Hematopoietic multipotent progenitor cell treated with erythropoietin and hydrocortisone succinate and interleukin-3 and kit ligand, for 17 days (in vitro differentiated cells): ENCODE measurements at regions not wholly inside any gene's neighbourhood (a gene's known extent, or its start where the extent isn't known, plus 50 kb on each side); places are given as distances from the start of the nearest gene placed in this dataset.

ENCODE experiments used
- DNase-seq: peaks from one replicate; pipeline ENCODE4 v3.0.0-alpha.2; 2015; ENCODE audit warnings: low spot score

DNA sequence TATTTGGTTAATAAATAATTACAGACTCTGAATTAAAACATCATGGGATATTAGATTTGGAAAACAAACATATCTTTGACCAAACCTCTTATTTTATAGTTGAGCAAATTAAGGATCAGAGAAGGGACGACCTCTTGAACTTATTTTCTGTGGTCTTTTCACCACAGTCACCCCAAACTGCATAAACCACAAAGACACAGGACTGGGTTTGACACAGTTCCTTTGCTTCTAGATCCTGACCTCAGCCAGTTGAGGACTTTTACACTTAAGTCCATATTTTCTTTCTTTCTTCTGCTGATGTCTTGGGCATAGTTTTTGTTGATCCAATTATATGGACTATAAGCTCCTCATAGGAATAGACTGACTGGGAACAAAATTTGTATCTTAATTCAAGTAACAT, 234.0 kb upstream of the SLC14A2 start:
- DNase-seq = no peak

DNA sequence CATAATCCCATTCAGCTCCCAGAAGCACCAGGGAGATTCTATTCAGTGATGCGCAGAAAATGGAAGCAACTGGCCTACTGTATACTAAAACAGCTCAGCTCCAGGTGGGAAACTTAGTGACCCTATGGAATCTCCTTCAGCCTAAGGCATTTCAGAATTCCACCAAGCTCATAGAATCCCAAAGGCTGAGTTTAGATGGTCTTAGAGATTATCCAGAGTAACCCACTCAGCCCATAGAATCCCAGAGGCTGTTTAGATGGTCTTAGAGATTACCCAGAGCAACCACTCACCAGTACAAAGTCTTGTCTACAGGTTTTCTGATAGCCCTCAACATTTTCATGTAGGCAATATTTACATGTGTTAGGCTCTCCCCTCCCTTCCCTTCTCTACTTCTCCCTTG, 232.0 kb upstream of the SLC14A2 start:
- no peak for DNase-seq

DNA sequence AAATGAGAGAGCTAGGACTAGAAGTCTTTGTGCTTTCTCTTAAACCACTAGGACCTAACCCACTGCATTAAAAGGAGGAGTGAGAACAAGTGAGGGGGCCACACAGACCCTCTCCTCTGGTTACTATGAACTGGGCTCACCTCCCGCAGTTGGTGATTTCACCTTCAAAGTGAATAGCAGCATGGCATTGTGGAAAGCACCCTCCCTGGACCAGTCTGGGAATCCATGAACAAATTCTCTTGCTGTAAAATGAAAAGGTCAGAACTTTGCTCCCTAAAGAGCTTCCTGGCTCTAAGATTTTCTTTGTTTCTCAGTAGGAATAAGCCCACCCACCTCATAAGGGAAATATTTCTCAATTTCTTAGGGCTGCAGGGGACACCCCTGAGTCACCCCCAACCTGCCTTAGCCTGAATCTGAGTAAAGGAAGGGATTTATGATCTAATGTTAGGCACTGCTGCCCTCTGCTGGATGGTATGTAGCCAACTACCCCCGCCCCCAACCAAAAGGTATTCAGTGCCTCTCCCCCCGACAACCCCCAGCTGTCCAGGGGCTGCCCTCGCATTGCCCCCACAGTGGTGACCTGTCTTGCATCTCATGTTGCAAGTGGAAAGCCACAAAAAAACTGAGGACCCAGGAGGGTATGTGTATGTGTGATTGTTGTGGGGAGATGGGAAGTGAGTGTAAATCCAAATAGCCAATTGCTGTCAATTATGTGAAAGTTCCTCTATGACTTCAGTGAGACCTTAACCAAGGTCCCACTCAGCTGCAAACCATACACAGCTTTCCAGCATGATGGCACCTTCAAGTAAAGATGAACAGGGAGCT, 230.9 kb upstream of the SLC14A2 start:
- no peak for DNase-seq

DNA sequence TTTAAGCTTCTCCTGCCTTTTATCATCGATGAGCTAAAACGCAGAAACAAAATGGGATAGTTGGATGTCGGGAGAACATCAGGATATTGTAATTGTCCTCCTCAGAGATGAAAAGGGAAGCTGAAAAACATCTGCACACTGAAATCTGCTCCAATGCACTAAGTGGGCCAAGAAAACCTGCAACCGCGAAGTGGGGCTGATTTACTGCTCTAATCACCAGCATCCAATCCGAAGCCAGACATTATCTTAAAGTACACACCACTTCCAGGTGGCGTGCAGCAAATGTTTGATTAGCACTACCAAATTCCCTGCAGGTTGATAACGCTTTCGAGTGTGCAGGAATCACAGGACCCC, 230.3 kb upstream of the SLC14A2 start:
- no peak for DNase-seq

DNA sequence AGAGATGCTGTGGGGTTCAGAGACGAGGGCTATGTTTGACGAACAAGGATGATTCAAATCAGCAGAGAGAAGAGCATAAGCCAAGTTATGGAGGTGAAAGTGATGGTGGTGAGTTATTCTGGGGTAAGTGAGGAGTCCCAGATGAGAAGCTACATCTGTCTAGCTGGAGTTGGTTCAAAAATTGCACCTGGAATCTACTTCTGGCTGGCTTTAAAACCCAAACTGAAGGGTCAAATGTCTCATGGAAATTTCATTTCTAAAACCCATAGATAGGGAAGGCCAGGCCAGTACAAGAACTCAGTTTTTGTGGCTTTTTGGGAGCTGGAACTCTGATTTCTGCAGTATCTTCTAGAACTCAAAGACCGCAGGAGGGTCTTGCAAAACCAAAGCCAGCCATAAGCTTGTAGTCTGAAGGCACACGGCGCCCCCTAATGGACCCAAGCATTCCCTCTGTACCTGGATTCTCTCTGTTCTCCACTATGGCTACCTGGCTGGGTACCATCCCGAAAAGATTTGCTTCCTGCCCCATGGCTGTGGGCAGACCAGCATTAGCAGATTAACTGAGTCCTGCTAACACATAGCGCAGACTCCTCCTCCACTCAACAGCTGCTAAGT, 229.1 kb upstream of the SLC14A2 start:
- no peak for DNase-seq

DNA sequence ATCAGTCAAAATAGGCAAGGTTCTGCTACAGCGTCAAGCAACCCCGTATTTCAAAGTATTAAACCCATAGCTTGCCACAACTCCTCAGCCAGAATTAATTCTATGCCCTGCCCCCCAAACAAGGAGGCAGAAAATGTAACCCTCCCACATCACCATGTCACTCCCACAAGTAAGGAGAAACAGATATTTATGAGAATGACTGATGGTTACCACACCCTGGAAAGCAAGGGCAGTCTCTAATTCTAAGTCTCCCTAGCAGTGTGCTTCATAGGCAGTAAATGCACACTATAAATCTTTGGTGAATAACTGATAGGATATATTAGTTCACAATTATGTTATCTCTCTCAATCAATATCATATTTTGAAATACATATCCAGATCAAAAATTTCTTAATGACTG, 228.0 kb upstream of the SLC14A2 start:
- DNase-seq = no peak

DNA sequence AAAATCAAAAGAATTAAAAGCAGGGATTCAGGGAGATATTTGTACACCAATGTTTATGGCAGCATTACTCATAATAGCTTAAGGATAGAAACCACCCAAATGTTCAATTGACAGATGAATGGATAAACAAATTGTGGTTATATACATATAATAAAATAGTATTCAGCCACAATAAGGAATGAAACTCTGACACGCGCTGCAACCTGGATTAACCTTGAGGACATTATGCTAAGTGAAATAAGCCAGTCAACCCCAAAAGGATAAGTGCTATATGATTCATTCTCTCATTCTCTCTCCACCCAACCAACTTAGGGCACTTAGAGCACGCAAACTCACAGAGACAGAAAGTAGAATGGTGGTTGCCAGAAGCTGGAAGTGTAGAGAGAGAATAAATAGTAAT, 216.8 kb upstream of the SLC14A2 start:
- no peak for DNase-seq

DNA sequence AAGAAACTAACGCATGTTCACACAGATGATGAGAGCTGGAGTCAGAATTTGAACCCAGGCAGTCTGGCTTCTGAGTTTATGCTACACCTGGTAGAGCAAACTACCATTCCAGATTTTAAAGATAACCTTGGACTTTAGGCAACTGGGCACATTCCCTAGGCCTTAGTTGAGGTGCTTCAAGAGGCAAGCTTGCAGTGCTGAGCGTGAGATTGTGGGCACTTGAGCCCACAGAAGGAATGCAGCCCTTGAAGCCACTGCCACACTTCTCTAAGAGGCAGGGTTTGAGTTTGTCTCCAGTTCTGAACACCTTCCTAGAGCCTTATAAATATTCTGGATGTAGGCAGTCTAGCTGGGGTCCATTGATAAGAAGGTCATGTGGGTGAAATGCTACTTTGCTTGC, 216.1 kb upstream of the SLC14A2 start:
- no peak for DNase-seq

DNA sequence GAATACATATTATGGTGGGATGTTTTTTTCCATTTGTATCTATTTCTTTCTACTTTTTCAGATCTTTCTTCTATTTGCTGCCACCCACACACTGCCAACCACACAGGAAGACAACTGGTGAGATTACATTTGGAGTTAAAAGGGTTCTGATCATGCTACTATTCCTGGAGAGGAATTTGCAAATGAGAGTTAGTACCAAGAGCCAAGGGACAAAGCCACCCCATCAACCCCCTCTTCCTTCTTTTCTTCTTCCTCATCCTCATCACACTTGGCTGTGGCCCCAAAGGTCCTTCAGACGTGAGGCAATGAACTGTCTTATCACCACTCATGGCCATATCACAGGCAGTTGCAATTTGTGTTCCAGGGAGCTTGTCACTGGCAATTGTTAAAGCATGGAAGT, 215.6 kb upstream of the SLC14A2 start:
- no peak for DNase-seq

DNA sequence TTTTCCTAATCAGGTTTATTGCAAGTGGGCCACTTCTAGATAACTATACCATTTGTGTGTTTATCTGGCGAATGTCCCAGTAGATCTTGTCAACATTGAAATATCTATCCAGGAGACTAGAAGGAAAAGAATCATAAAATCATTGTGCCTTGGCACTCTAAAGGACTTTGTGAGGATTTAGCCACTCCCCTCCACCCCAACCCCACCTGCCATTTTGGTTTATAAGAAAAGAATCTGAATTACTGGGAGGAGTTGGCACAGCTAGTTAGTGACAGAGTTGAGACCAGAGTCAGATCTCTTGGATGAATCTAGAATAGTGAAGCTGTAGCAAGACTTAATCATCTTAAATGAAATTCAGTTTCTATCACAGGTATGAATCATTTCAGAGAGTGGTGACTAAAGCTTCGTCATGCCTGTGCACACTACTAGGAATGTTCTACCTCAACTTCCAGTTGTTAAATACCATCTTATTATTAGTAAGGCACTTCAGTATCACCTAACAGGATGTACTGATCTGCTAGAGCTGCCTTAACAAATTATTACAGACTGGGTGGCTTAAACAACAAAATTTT, 212.7 kb upstream of the SLC14A2 start:
- DNase-seq = no peak

DNA sequence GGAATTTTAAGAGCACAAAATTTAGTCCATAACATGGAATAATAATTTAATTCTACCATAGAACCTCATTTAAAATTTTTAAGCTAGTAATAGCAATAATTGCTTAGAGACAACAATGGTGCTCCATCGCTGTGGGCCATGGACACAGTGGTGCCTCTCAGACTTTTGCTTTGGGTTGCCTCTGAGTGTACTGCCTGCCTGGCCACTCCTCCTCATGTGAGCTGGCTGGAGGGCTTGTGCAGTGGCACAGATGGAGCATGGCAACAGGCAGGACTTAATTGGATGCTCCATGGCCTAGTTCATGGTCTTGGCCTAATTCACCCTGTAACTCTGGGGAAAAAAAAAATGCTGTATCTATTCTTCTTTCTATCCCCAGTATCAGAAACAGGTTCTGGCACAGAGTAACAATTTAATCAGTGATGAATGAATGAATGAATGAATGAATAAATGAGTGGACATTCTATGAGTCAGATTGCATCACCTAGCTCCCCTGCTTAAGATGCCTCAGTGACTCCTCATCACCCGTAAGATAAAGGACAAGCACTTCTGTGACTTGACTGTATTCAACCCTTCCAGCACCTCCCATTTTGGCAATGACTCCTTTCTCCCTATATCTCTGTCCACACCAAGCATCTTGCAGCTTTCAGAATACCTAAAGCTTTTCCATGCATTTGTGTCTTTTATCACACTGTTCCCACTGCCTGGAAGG, 211.8 kb upstream of the SLC14A2 start:
- no peak for DNase-seq

DNA sequence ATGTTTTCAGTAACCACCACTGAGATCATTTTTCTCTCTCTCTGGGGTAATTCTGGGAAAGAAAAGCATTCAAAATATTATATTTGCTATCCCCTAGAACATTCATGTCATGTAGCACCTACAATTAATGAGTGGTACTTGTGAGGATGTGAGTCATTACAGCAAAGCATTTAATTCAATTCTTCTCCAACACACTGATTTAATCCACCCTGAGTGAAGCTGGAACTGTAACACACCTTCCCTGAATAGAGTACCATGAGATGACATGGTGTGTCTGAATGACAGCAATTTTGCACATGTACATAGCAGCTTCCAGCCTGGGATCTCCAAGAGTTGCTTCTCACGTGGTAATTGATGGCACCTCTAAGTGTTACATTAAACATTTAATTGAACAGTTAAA, 207.1 kb upstream of the SLC14A2 start:
- DNase-seq = no peak

DNA sequence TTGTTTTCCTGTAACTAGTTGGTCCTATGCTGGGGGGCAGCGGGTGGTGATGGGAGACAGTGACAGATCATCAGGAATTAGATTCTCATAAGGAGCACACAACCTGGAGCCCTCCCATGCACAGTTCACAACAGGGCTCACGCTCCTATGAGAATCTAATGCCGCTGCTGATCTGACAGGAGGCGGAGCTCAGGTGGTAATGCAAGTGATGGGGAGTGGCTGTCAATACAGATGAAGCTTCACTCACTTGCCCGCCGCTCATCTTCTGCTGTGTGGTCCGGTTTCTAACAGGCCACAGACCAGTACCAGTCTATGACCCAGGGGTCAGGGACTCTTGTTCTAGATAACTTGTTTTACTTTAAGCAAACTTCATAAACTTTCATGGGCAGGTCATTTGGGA, 205.3 kb upstream of the SLC14A2 start:
- no peak for DNase-seq

DNA sequence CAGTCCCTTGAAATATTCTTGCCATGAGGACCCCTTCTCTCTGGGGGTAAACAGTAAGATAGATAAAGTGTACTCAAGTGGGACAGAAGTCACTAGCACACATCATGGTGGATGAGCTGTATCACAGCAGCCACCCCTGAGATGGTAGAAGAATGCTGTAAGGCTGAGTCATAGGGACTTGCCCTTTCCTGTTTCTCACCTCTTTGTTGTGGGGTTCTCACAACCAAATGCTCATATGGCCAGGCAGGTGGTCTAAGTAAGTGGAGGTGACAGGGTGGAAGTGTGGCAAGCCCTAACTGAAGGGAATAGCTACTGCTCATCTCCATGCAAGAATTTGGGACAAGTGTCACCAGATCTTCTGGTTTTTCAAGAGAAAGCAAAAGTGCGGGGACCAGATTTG, 202.7 kb upstream of the SLC14A2 start:
- DNase-seq = no peak

DNA sequence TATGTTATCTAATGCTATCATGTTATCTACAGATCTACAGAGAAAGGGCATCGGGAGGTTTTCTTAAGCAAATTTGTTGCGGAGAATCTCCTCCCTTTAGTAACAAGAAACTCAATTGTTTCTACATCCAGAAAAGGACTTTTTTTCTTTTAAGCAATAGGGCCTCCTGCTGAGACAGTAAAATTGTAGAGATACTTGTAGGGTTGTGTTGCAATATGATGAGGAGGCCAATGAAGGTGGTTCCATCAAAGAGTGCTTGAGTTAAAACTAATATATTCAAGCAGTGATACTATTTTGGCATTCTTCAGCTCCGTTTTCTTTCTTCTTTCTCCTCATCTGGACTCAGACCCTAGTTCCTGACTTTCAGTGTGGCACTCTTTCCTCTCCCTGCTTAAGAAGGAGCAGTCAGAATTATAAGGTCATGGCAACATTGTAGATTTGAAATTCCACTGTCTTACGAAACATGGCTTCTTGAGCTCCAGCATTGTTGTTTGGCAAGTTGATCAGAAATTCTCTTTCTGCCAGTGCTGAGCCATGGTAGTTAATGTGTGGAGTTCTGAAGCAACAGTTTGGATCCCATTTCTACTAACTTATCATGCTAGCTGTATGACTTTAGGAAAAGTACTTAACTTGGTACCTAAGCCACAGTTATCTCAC, 202.0 kb upstream of the SLC14A2 start:
- no peak for DNase-seq

DNA sequence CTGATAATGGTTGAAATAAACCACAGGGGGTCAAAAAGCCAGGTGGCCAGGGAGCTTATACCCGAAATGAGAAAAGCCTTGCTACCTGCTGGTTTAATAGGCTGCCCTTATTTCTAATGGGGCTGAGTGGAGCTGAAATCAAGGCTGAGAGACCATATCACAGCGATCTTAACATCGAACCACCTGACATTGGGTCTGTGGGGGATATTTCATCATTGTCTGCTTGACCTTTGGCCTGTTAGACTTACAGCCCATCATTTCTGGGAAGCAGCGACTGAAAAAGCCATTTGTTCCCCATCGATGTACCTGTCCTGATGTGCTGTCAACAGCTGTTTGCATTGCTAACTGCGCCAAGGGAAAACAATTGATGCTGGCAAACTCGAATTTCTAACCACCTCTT, 199.7 kb upstream of the SLC14A2 start:
- no peak for DNase-seq

DNA sequence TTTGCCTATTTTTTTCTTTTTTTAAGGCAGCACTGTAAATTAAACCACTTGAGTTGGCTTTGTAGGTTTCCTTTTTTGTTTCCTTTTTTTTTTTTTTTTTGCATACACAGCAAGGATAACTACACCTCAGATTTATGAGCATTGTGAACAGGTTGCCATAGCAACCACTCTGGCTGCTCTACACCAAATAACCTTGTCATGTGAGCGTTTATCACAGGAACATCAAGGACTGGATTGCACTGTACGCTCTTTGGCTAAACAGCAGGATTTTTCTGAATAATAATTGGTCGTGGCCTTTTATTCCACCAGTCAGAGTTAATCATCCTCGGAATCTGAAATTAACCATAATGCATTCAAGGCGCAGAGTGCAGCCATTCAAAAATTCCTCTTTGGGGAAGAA, 199.1 kb upstream of the SLC14A2 start:
- no peak for DNase-seq

DNA sequence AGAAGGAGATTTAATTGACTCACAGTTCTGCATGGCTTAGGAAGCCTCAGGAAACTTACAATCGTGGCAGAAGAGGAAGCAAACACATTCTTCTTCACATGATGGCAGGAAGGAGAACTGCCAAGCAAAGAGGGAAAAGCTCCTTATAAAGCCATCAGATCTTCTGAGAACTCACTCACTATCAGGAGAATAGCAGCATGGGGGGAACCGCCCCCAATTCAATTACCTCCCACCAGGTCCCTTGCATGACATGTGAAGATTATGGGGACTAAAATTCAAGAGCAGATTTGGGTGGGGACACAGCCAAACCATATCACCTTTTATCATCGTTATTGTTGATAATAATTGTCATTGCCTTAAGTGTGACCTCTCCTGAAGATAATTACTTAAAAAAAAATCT, 197.9 kb upstream of the SLC14A2 start:
- DNase-seq = no peak

DNA sequence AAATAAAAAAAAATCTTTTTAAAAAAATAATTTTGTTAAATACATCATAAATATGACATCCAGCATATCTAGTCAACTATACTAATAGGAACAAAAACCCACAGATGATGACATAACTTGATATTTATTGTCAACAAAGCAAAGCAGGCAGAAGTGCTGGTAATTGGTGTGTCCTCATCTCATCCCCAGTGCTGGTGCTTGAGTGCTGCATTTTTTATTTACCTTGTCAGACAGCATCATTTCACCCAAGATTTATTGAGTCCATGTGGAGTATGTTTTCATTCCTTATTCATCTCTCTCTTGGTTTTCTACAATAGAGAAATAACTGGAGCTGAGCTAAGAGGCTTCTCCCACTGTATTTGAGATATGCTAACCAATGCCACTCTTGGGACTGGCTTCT, 191.6 kb upstream of the SLC14A2 start:
- DNase-seq = no peak

DNA sequence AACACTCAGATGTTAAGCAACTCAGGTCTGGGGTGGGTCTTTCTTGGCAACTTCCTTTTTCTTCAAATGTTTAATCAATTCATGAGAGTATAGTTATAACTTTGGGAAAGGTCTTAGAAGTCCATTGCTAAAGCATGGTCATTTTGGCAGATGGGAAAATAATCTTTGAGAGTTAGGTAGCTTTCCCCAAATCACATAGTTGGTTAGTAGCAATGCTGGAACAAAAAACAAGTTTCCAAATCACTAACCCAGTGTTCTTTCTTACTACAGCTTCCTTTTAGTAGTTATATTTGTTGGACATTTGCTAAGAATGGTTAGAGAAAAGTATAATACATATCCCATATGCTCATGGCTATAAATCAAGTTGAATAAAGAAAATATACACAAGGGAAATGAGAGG, 185.2 kb upstream of the SLC14A2 start:
- DNase-seq = no peak

DNA sequence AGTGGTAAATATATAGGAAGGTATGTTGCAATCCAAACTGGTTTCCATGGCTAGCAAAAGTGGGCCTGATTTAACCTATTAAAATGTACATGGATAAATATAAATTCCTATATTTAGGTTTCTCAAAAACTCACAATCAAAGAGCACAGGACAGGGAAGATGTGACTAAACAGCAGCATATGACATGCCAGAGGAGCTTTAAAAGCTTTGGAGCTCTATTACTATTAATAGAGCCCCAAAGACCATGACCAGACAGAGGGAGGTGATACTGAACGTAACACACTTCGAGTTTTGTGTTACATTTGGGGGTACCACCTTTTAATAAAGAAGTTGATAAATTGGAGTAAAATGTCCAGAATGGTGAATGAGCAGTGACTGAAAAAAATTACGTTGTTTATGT, 179.5 kb upstream of the SLC14A2 start:
- DNase-seq = no peak

DNA sequence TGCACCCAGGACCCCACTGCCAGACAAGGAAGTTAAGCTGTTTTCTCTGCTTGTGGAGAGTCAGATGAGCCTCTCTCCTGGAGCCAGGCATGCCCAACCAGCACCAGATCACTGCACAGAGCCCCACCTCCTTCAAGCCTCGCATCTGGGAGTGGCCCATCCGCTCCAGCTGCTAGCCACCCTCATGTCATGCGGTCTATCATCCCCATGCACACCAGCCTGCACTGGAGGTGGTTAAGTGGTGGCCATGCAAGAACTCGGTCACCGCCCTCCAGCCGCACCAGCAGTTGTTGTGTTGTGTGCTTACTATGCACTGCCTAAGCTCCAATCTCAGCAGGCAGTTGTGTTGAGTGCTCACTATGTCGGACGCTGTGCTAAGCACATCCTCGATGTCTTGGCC, 177.9 kb upstream of the SLC14A2 start:
- no peak for DNase-seq
